AG20443 (cell line): ENCODE measurements at regions not wholly inside any gene's neighbourhood (a gene's known extent, or its start where the extent isn't known, plus 50 kb on each side); places are given as distances from the start of the nearest gene placed in this dataset.

Experiments used
- DNase-seq: peaks from one replicate; pipeline ENCODE4 v3.0.0; 2012; ENCODE audit warnings: low spot score, mixed read lengths

DNA sequence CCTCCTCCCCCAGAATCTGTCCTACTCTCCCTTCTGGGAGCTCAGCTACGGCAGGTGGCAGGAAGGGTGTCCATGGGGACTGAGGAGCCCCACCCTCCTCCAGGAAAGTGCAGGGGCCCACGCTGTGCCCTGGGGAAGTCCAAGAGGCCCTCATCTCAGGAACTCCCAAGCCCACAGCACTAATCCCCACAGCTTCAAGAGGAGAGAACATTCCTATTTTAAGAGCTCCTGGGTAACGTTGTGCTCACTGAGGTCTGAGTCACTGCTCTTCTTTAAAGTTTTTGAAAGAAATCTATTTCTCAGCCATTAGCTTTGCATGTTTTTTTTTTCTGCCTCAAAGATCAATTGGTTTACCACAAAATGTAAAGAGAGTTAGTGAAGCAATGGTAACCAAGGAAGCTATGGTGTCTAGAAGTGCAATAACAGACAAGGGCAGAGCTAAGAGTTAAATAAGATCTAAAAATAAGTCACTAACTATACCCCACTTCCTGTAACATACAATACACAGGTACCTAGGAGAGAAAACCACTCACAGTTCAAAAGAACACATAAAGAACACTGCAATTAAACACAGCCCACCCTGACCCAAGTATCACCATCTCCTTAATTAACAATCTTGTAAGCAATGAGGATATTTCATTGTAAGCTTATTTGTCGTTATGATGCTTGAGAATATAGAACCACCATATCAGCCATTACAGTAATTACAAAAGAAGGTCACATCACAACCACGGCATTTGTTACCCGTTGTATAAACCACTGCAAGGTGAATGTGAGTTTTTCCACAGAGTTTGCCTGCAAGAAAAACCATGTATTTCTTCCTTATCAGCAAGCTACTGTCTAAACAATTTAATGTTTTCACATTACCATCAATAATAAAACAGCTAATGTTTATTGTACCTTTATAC, 382.3 kb upstream of the SLC30A5 start:
- no peak for DNase-seq

- no peak for DNase-seq
Observed at GRCh38 chr5:68714810-68715209, 379.0 kb upstream of the SLC30A5 start.

- no peak for DNase-seq
Observed at GRCh38 chr5:68720884-68721610, 372.8 kb upstream of the SLC30A5 start.

DNA sequence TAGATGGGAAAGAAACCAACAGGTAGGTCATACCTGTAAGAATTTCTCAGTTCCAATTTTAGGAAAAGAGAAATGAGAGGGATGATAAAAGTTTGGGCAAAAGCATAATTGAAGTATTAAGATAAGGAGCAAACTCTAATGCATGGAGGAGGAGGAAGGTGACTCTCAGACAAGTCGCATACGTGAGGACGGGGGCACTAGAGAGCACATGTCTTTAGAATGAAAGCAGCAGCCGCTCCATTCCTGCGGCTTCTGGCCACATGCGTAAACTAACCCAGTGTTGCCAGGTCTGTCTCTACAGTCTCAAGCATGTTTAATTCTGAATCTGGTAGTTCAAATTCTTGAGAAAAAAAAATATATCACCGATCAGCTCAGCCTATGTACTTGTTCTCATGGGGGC, 371.5 kb upstream of the SLC30A5 start:
- no peak for DNase-seq

DNA sequence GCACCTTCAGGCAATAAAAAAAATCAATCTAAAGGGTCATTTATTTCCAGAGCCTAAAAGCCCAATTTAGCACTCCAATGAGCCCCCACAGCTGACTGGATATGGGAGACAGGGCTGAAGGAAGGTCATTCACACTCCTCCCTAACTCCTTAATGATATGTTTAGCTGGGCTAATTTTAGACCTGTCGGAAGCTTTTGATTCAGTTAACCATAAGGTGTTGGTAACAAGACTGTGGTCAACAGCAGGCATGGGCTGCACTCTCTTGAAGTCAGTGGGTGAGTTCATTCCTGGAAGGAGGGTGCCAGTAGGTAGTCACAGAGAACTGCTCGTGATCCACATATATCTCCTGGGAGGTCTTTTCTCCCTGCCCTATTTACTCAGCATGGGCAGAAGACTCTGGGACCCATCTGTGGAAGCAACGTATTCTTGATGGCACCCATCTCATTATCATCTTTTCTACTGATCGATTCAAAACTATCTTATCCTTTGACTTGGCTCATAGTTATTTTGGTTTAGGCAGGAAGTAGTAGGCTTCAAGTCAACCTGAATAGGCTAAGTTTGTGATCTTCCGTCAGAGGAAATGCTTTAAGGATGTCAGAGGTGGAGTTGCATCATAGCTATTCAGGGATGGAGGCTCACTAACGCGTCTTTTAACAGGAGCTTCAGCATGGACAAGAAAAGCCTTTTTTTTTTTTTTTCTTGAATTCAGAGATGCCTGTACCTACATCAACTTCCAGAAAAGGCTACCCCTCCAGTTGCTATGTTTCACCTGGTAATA, 367.7 kb upstream of the SLC30A5 start:
- no peak for DNase-seq

DNA sequence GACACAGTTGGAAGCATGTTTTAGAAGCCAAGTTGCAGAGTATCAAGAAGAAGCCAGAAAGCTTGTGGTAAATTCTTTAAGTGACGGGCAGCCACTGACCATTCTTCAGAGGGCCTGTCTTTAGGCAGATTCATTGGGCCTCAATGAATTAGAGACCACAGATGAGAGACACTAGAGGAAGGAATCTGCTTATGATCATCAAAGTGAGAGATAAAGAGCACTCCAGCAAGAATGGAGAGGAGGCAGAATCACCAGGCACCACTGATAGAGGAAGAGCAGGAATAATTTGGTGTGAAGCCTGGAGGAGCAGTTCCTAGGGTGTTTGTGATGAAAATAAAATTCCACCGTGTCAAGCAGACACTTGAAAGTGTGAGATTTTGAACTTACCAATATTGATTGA, 365.9 kb upstream of the SLC30A5 start:
- no peak for DNase-seq

DNA sequence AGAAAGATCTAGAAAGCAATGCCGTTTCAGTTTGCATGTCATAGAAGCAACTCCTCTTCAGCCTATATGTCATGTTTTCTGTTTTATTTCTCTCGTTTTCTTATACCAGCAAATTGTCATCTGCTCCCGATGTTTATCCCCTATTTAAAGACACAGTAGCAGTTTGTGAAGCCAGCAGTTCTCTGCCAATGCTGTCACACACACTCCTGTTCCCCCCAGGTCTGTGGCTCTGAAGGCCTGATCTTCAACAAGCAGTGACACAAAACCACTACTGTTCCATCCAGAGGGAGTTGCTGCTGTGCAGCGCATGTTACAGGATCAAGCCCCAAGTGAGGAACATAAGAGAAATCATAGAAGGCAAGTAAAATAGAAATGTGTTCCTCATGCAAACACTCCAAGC, 364.1 kb upstream of the SLC30A5 start:
- DNase-seq: no peak

DNA sequence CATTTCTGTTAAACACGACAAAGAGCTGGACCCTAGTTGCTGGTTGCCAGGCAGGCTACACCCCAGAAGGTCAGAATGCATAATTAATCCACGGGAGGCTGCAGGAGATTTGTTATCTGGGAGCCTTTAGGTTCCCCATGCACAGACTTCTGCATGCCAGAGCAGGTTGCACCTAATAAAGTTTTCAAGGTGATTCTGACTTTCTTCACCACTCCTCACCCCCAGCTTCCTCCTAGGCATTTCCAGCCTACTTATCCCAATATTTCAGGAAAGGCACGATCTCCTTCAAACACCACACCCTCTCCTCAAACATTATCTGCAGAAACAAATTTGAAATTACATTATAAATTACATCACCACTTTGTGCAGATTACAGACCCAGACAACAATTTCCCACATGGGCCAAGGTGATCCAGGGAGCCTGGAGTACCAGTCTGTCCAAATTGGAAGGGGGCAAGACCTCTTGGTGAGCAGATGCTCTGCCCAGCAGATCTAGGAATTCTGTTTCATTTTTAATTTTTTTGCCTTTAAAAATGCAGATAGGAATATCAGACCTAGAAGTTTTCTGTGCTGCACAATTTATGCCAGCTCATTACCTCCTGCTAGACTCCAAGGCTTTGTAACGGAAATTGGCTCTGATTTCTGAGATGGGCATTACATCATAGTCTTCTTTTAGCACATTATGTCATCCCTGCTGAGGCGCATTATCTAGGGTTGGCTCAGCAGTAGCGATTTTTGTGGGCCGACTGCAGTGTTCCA, 363.4 kb upstream of the SLC30A5 start:
- DNase-seq: peak; percentile 90

- DNase-seq: no peak
Observed at GRCh38 chr5:68730979-68731654, 362.7 kb upstream of the SLC30A5 start.

DNA sequence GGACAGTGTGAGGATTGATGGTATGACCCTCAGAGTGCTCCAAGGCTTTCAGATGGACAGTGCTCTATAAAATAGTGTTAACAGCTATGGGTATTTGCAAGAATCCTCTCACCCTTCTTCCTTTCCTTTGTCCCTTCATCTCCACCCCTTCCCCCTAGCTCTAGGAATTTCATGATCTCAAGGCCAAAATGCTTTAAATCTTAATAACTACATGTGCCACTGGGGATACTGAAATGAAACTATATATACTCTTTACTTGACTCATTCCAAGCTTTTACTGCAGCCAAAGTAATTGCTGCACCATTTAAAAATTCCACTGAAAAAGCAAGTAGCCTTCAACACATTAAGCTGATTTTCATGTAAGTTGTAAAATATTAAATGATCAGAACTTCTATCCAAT, 361.6 kb upstream of the SLC30A5 start:
- DNase-seq: no peak

DNA sequence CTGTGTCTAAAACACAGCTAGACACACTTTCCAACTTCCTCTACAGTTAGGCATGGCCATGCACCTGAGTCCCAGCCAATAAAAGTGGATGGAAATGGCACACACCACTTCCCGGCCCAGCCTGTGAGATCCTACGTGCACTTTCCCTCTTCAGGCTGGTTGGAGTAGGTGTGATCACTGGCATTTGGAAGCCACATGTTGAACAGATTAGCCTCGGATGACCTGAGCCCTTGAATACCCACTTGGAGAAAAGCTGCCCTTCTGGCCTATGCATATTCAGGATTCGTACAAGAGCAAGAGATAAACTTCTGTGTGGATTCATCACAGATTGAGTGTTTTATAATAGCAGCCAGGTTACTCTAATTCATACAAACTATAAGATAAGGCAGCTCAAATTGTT, 359.0 kb upstream of the SLC30A5 start:
- DNase-seq: no peak

DNA sequence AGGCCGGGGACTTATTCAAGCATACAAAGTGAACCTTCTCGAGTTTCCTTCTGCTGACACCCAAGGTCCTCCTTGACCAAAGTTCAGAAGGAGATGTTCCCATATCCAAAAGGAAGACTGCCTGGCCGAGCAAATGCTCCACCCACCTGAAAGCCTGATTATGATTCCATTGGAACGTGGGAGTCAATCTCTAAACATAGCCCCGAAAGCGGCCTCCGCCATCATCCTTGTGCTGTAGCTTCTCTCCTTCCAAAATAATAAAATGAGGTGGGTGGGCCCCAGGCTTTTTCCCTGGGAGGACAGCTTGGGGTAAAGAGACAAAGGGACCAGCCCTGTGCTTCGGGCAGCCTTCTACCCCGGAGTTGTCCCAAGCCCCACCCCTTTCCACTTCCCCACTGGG, 355.6 kb upstream of the SLC30A5 start:
- no peak for DNase-seq

- DNase-seq: no peak
Observed at GRCh38 chr5:68738841-68739240, 355.0 kb upstream of the SLC30A5 start.

GRCh38 chr5:68739752-68740151, 354.1 kb upstream of the SLC30A5 start:
- no peak for DNase-seq

DNA sequence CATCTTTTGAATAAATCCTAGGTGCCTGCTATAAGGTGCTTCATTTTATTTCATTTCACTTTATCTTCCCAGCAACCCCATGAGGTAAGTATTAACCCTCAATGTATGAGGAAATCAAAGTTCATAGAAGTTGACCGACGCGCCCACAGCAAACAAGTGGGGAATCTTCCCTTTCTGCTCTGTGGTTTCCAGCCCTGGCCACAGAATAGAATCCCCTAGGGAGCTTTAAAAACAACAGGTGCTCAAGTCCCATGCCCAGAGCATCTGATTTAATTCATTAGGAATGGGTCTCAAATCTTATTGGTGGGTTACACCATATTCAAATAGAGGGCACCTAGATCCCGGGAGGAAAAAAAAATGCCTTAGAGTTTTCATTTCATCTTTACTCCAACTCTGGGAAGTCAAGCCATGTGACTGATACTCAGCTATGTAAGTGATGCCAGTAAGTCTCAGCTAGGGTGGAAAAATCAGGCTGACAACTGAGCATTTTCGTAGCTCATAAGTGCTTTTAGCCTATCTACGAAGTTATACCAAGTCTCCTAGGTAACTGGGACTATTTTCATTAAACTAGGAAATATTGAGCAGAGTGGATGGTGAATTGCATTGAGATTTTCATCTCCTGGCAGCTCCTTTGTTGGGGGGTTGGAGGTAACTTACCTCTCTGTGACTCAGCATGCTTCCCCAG, 353.4 kb upstream of the SLC30A5 start:
- DNase-seq: no peak

GRCh38 chr5:68744206-68744605, 349.6 kb upstream of the SLC30A5 start:
- DNase-seq: no peak

DNA sequence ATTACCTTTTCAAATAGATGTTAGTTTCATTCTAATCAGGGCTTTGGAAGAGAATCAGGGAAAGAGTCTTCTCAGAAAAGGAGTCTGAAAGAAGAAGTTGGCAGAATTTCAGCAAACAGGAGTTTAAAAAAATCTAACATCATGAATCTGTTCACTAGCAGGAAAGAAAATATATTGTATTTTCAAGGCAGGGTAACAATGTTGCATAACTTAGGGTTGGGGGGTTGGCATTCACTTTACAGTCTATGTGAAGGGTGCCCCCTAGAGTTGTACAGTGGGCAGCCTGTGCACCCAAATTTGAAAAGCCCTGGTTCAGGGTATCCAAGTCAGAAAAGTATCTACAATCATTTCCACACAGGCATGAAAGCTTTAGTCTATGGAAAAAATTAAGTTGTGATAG, 348.4 kb upstream of the SLC30A5 start:
- DNase-seq: no peak

DNA sequence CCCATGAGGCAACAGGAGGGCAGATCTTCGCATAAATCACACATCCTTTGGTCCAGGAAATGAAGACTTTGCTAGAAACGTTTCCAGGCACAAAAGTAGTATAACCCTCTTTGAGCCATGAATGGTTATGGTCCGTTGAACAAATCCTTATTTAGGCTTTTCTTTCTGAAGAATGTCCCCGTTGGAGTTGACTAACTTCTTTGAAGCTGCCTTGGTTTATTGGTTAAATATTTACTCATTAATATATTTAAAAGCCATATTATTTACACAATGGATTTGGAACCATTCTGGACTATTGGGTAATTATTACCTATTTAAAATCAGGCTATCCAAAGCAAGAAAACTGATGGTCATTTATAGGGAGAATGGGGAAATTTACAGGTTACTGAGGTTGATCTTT, 347.6 kb upstream of the SLC30A5 start:
- DNase-seq: no peak

DNA sequence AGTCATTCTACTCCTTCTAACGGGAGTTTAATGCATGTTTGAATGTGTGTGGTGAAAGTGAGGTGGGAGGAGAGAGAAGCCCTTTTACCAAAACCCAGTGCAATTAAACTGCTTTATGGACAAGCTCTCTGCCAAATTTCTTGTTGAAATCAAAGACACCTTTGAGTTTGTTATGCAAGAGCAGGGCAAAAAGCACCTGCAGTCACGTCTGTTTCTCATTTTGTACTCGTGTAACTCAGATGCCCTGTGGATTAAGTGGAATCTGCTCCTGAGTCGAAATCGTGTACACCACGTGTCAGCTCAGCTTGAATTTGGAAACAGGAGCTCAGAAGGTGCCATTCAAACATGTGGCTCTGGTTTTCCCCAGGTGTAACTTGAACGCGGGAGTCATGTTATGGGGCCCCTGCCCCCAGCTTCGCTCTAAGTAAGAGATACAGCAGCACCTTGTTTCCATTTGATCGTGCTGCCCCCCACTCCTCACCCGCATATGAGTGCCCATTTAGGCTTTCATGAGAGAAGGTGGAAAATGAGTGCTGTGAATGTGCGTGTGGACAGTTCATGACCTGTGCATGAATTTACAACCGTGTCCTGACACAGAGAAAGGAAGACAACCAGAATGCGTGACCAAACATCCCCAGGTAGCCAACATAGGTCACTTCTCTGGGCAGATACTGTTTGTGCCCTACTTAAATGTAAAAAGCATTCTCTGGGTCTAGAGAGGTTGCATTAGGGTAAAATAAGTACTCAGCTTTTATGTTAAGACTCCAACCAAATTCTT, 347.0 kb upstream of the SLC30A5 start:
- no peak for DNase-seq

- DNase-seq: no peak
Observed at GRCh38 chr5:68747521-68747920, 346.3 kb upstream of the SLC30A5 start.
